Uterus (tissue), 2 donors: ENCODE measurements at regions not wholly inside any gene's neighbourhood (a gene's known extent, or its start where the extent isn't known, plus 50 kb on each side); places are given as distances from the start of the nearest gene placed in this dataset.

Experiments used
- POLR2A ChIP-seq, 2 donors: fragments of 450-650 bp; IDR thresholded peaks; one replicate each; pipeline ENCODE4 v1.6.1; 2016; ENCODE audit warnings: antibody characterized with exemption in 2 of 2, mild to moderate bottlenecking in 1 of 2, moderate library complexity in 1 of 2
- TF ChIP-seq, protein P1 (sequence below), 4 experiments: fragments of 200-600 bp in 2 of 4; fragments of 450-650 bp in 2 of 4; sonication (generic) in 2 of 4; IDR thresholded peaks; one replicate each; pipeline ENCODE4 v1.5.1; 2016 to 2019; ENCODE audit warnings: antibody characterized with exemption in 4 of 4, mild to moderate bottlenecking in 2 of 4, moderate library complexity in 1 of 4

DNA sequence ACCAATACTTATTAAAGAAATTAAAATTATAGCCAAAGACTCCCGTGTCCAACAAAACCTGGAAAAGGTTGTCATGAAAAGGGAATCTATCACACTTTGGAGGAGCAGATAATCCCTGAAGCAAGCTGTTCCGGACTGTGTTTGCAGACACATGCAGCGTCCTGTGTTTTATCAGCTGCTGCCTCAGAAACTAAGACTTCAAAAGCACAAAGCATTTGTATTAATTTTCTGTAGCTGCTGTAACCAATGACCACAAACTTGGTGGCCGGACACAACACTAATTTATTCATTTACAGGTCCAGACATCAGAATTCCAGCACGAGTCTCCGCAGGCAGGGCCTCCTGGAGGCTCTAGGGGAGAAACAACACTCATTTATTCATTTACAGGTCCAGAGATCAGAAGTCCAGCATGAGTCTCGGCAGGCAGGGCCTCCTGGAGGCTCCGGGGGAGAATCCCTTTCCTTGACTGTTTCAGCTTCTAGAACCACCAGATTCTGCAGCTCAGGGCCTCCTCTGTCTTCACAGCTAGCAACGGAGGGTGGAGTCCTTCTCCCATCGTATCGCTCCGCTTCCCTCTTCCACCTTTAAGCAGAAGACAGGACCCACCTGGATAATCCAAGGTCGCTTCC is 465.3 kb downstream of the BRD1 start:
- TF ChIP-seq, protein P1, sequence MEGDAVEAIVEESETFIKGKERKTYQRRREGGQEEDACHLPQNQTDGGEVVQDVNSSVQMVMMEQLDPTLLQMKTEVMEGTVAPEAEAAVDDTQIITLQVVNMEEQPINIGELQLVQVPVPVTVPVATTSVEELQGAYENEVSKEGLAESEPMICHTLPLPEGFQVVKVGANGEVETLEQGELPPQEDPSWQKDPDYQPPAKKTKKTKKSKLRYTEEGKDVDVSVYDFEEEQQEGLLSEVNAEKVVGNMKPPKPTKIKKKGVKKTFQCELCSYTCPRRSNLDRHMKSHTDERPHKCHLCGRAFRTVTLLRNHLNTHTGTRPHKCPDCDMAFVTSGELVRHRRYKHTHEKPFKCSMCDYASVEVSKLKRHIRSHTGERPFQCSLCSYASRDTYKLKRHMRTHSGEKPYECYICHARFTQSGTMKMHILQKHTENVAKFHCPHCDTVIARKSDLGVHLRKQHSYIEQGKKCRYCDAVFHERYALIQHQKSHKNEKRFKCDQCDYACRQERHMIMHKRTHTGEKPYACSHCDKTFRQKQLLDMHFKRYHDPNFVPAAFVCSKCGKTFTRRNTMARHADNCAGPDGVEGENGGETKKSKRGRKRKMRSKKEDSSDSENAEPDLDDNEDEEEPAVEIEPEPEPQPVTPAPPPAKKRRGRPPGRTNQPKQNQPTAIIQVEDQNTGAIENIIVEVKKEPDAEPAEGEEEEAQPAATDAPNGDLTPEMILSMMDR (IDR thresholded peaks at IDR 0.05), result no peak
- no peak for TF ChIP-seq POLR2A (IDR thresholded peaks at IDR 0.05)
